ENCODE measurements at regions not wholly inside any gene's neighbourhood (a gene's known extent, or its start where the extent isn't known, plus 50 kb on each side); places are given as distances from the start of the nearest gene placed in this dataset.

GRCh38 chr13:104683789-104684188 lies 1617.6 kb upstream of the SLC10A2 start:
- Histone ChIP-seq H3K4me3 (ENCODE audit: low read depth, low read length) (no peak overlapping the region), H3K27ac (no peak overlapping the region), H3K36me3 (replicated peaks) (no peaks in the 10 kb centered on the region), H3K27me3 (replicated peaks) (no peaks in the 10 kb centered on the region)
- DNase-seq = no peak
- in situ Hi-C loops (cut with HindIII; ENCODE audit: low pct_ligation_motif_present, low sequenced_read_pairs) = no loop called here
- no peak for TF ChIP-seq CTCF (IDR thresholded peaks at IDR 0.05; ENCODE audit: low read depth, low read length, missing control alignments)

GRCh38 chr13:104678161-104678560 lies 1611.9 kb upstream of the SLC10A2 start:
- Histone ChIP-seq H3K4me3 (ENCODE audit: low read depth, low read length) (no peak overlapping the region), H3K36me3 (replicated peaks) (no peaks in the 10 kb centered on the region), H3K27me3 (replicated peaks) (no peaks in the 10 kb centered on the region), H3K27ac (no peak overlapping the region)
- no peak for TF ChIP-seq CTCF (IDR thresholded peaks at IDR 0.05; ENCODE audit: low read depth, low read length, missing control alignments)
- in situ Hi-C loops (cut with HindIII; ENCODE audit: low pct_ligation_motif_present, low sequenced_read_pairs) = no loop called here
- no peak for DNase-seq

- no peak for TF ChIP-seq CTCF (IDR thresholded peaks at IDR 0.05; ENCODE audit: low read depth, low read length, missing control alignments)
- Histone ChIP-seq H3K27me3 (replicated peaks) (no peaks in the 10 kb centered on the region), H3K36me3 (replicated peaks) (no peaks in the 10 kb centered on the region), H3K27ac (no peak overlapping the region), H3K4me3 (ENCODE audit: low read depth, low read length) (no peak overlapping the region)
- in situ Hi-C loops (cut with HindIII; ENCODE audit: low pct_ligation_motif_present, low sequenced_read_pairs) = no loop called here
- no peak for DNase-seq
Observed at GRCh38 chr13:104671901-104672300, 1605.7 kb upstream of the SLC10A2 start.

DNA sequence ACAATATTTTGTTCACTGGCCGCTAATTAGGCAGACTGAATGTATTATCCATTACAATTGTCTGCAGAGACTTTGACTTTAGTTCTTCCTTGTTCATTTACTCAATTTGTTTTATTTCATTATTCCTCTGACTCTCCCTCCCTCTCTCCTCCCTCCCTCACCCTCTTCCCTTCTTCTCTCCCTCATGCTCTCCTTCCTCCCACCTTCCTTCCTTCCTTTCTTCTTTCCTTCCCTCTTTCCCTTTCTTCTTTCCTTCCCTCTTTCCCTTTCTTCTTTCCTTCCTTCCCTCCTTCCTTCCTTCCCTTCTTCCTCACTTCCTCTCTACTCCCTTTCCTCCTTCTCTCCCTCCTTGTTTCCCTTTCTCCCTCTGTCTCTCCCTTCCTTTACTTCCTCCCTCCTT lies 1591.0 kb upstream of the SLC10A2 start:
- in situ Hi-C loops (cut with HindIII; ENCODE audit: low pct_ligation_motif_present, low sequenced_read_pairs) = no loop called here
- no peaks in the 10 kb centered on the region for H3K27me3 ChIP-seq (replicated peaks)
- H3K27ac ChIP-seq = no peak overlapping the region
- no peak for TF ChIP-seq CTCF (IDR thresholded peaks at IDR 0.05; ENCODE audit: low read depth, low read length, missing control alignments)
- H3K36me3 ChIP-seq (replicated peaks) = no peaks in the 10 kb centered on the region
- no peak for DNase-seq
- no peak overlapping the region for H3K4me3 ChIP-seq (ENCODE audit: low read depth, low read length)

DNA sequence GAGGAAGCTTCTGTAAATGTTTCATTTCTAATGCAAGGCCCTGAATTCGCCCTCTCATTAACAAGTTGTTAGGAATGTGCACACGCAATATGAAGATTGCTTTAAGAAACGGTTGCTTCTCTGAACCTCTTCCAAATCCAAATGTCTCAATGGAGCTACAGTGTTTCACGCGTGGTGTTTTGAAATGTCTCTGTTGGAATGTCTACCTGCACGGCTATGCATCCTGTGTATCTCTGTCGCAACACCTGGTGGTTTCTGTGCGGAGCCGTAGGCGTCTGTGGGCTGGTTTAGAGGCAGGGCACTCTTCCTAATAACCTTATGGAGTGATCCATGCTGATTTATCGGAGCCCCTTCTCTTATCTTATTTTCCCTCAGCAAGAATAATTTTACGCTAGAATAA lies 1584.2 kb upstream of the SLC10A2 start:
- TF ChIP-seq CTCF (IDR thresholded peaks at IDR 0.05; ENCODE audit: low read depth, low read length, missing control alignments) = no peak

DNA sequence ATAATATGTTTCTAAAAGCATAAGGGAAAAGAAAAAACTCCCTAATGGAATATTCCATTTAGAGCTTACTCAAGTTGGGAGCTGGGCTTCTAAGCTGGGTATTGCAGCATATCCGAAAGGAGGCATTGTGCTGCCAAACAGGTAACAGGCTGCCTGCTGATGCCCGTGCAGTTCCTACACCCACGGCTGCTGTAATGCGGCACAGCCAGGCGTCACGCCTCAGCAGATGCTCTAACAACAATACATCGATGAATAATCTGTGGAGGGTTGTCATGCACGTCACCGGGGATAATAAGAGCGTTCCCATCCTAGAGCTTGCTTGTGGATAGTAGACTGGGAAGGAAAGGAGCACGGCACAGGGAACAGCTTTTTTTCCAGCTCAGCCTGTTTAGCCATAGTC lies 1582.1 kb upstream of the SLC10A2 start:
- TF ChIP-seq CTCF (IDR thresholded peaks at IDR 0.05; ENCODE audit: low read depth, low read length, missing control alignments) = no peak
- H3K27ac ChIP-seq = no peak overlapping the region
- DNase-seq = no peak
- H3K36me3 ChIP-seq (replicated peaks) = no peaks in the 10 kb centered on the region
- H3K4me3 ChIP-seq (ENCODE audit: low read depth, low read length) = no peak overlapping the region
- in situ Hi-C loops (cut with HindIII; ENCODE audit: low pct_ligation_motif_present, low sequenced_read_pairs) = no loop called here
- no peaks in the 10 kb centered on the region for H3K27me3 ChIP-seq (replicated peaks)

More for the DNA sequence above, 1584.2 kb upstream of the SLC10A2 start:
- Histone ChIP-seq H3K27ac (no peak overlapping the region), H3K27me3 (replicated peaks) (no peaks in the 10 kb centered on the region), H3K36me3 (replicated peaks) (no peaks in the 10 kb centered on the region), H3K4me3 (ENCODE audit: low read depth, low read length) (no peak overlapping the region)
- DNase-seq = no peak
- in situ Hi-C loops (cut with HindIII; ENCODE audit: low pct_ligation_motif_present, low sequenced_read_pairs) = no loop called here

Data from brain microvascular endothelial cell (primary cell).